ENCODE measurements at regions not wholly inside any gene's neighbourhood (a gene's known extent, or its start where the extent isn't known, plus 50 kb on each side); places are given as distances from the start of the nearest gene placed in this dataset.

- H2AFZ ChIP-seq (ENCODE audit: low read depth, low read length, poor library complexity, severe bottlenecking) = no peak overlapping the region
- no TSS peak for BruUV-seq (replicated peaks)
- intact Hi-C loops (cut with micrococcal nuclease) = no loop called here
- no peak overlapping the region for H3K4me2 ChIP-seq (ENCODE audit: low read length)
- H3K27ac ChIP-seq (ENCODE audit: low read depth, low read length) = no peak overlapping the region
- no peaks in the 10 kb centered on the region for H3K9me3 ChIP-seq (ENCODE audit: control insufficient read depth in 1 of 2, insufficient read depth in 1 of 2, low read depth in 1 of 2, low read length in 2 of 2)
- no peak overlapping the region for H3K9ac ChIP-seq (ENCODE audit: low read length)
- ChIA-PET CTCF (no interaction called here), RAD21 (ENCODE audit: low non-redundant PET in 1 of 2, low total read pairs in 2 of 2, uncharacterized antibody in 2 of 2, unreplicated experiment in 2 of 2) (no interaction called here), POLR2A (no interaction called here)
- H3K79me2 ChIP-seq (ENCODE audit: insufficient read depth, low read length) = no peaks in the 10 kb centered on the region
- H3K4me1 ChIP-seq (ENCODE audit: control insufficient read depth in 1 of 2, insufficient read depth in 2 of 2, low read length in 2 of 2) = no peaks in the 10 kb centered on the region
- H3K27me3 ChIP-seq (ENCODE audit: insufficient read depth, low read length) = no peaks in the 10 kb centered on the region
- DNase-seq (ENCODE audit: low read depth, low spot score) = no peak
- no peak overlapping the region for H3K4me3 ChIP-seq (replicated peaks in 1 of 2; ENCODE audit: low read depth in 1 of 2, low read length in 2 of 2)
- H4K20me1 ChIP-seq (ENCODE audit: insufficient read depth) = no peaks in the 10 kb centered on the region
- no peak for ATAC-seq
- no peaks in the 10 kb centered on the region for H3K9me2 ChIP-seq (ENCODE audit: insufficient read depth)
- H3K36me3 ChIP-seq (ENCODE audit: control insufficient read depth in 1 of 2, insufficient read depth in 2 of 2, low read length in 2 of 2) = no peaks in the 10 kb centered on the region
- TF ChIP-seq POLR2A (IDR thresholded peaks at IDR 0.05; ENCODE audit: borderline replicate concordance, extremely low read depth, insufficient read depth, insufficient read length) (no peak), EZH2phosphoT487 (IDR thresholded peaks at IDR 0.05; ENCODE audit: borderline replicate concordance) (no peak), ZBTB33 (IDR thresholded peaks at IDR 0.05; ENCODE audit: extremely low read depth, insufficient replicate concordance, low read length) (no peak), CTCF (IDR thresholded peaks at IDR 0.05 in 2 of 3, conservative IDR thresholded peaks at IDR 0.05 in 1 of 3; ENCODE audit: borderline replicate concordance in 1 of 3, insufficient read depth in 1 of 3, low read depth in 2 of 3, low read length in 2 of 3) (no peak), YY1 (IDR thresholded peaks at IDR 0.05; ENCODE audit: extremely low read depth, insufficient replicate concordance, low read depth, low read length) (no peak), JUND (IDR thresholded peaks at IDR 0.05) (no peak)
Observed at GRCh38 chr5:129821477-129822131, 73.7 kb downstream of the MINAR2 start.

Measured in HCT116 (cell line).